Choroid plexus epithelial cell (primary cell): ENCODE measurements at regions not wholly inside any gene's neighbourhood (a gene's known extent, or its start where the extent isn't known, plus 50 kb on each side); places are given as distances from the start of the nearest gene placed in this dataset.
"Not testable (repeated sequence)": the region's sequence is repeated elsewhere in the genome, so short reads cannot be mapped to it uniquely, and the experiment has no call there.

Experiments used
- DNase-seq: peaks from one replicate; pipeline ENCODE4 v3.0.0-alpha.2; 2010; ENCODE audit warnings: low read depth
- H3K4me3 ChIP-seq: 2 replicates; pipeline ENCODE4 v1.5.1; 2011; ENCODE audit warnings: low read depth, mild to moderate bottlenecking, control low read depth, low read length, moderate library complexity
- TF ChIP-seq, protein P1 (sequence below): conservative IDR thresholded peaks from 2 replicates; pipeline ENCODE4 v1.5.1; 2011; ENCODE audit warnings: low read depth, mild to moderate bottlenecking, control low read depth, inconsistent platforms, low read length, moderate library complexity

DNA sequence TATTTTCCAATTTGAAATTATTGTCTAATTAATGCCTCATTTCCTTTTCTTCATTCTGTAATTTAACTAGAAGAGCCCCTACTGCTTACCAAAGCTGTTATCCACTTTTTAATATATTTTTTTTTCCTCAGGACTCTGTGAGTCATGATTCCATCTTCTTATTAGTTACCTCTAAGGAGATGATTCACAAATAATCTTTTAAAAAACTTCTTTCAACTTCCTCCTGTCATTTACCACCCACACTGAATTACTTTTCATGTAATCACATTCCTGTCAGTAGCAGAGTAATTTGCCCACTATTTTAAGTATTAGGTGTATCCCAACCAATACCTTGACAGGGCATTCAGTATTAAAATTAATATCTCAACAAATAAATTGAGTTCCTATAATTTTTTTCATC is 470.9 kb upstream of the ADGRL3 start:
- TF ChIP-seq, protein P1, sequence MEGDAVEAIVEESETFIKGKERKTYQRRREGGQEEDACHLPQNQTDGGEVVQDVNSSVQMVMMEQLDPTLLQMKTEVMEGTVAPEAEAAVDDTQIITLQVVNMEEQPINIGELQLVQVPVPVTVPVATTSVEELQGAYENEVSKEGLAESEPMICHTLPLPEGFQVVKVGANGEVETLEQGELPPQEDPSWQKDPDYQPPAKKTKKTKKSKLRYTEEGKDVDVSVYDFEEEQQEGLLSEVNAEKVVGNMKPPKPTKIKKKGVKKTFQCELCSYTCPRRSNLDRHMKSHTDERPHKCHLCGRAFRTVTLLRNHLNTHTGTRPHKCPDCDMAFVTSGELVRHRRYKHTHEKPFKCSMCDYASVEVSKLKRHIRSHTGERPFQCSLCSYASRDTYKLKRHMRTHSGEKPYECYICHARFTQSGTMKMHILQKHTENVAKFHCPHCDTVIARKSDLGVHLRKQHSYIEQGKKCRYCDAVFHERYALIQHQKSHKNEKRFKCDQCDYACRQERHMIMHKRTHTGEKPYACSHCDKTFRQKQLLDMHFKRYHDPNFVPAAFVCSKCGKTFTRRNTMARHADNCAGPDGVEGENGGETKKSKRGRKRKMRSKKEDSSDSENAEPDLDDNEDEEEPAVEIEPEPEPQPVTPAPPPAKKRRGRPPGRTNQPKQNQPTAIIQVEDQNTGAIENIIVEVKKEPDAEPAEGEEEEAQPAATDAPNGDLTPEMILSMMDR: no peak
- no peak overlapping the region for H3K4me3 ChIP-seq
- DNase-seq: peak; percentile 28

DNA sequence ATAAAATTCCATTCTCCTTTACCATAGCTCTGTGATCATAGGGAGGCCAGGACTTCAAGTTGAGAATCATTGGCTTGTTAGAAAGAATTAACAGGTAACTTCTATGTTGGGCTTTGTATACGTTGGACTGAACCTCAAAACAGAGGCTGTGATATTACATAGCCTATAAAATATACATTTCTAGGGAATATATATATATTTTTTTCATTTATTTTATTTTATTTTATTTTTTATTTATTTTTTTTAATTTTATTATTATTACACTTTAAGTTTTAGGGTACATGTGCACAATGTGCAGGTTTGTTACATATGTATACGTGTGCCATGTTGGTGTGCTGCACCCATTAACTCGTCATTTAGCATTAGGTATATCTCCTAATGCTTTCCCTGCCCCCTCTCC is 470.4 kb upstream of the ADGRL3 start:
- DNase-seq, H3K4me3 ChIP-seq: not testable (repeated sequence)

DNA sequence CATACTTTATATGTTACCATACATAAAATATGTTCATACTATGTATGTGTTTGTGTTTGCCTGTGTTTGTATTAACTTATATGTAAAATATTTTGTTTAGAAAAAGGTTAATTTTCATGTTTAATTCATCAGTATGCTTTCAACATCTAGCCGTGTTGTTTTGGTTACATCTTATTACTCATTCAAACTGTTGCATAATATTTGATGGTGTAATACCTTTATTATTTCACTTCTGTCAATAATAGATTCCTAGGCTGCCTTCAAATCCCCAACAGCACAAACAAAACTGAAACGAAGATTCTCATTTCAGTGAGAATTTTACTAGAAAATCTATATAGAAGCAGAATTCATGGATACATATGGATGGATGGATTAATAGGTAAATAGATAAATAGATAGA is 462.3 kb upstream of the ADGRL3 start:
- no peak overlapping the region for H3K4me3 ChIP-seq
- peak; percentile 75 for DNase-seq
- TF ChIP-seq, protein P1: no peak

DNA sequence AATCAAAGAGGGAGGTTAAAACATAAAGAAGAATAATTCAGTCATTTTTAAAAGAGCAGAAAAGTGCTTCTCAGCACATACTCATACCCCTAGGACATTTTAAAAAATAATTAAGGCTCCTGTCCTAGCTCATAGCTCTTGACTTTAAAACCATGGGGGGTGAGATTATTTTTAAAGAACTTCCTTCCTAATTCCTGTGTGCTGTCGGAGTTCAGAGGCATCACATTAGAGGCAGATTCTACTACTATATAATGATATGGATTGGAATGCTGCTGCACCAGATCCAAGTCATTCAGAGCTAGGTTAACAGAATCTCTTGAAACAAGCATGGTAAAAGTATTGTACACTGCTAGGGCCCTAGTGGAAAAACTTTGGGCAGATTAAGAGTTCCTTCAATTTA is 456.5 kb upstream of the ADGRL3 start:
- DNase-seq: peak; percentile 51
- H3K4me3 ChIP-seq: no peak overlapping the region
- TF ChIP-seq, protein P1: no peak

DNA sequence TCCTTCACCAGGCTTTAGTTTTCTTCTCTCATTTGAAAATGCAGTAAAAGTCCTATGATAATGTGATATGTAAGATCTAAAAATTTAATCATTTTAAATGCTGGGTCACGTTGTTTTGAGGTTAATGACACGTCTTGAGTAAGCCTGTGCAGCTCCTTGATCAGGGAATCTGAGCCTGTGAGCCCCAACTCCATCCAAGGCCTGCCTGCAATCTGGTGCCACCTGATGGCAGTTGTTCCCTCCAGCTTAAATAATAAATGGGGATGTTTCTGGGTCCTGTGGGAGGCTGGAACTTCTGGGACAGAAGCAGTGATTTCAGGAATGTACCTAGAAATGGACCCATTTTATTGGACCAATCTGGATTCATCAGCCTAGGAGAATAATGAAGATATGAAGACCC is 455.4 kb upstream of the ADGRL3 start:
- DNase-seq: peak; percentile 28
- no peak overlapping the region for H3K4me3 ChIP-seq
- TF ChIP-seq, protein P1: peak; percentile 37

DNA sequence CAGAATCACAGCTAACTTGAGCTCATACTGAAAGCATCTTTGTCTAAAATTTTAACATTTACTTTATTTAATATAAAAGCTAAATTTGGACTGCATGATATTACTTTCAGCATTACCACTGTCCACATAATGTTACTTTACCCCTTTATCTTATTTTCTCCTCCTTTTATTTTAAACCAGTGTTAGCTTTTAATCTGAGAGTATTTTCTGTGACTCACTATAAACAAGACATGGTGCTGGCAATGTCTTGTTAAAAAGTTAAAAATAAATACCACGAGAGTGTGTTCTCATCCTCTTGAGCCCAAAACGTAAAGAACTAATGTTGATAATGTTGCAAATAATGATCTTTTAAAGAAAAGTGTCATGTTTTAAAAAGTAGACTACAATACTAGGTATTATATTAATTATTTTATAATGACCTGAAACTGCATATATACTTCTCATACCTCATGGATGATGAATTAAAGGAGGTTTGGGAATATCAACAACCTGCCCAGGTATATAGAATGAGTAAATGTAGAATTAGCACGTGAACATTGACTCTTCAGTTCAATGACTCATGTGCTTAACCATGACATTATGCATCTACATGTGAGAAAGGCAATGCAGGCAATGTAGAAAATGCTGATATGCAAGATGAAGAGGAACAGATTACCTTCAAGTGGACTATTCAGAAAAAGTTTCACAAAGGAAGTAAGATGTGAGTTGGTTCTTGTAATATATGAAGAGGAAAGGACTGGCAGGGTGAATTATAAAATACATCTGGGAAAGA is 454.1 kb upstream of the ADGRL3 start:
- H3K4me3 ChIP-seq: no peak overlapping the region
- no peak for DNase-seq
- TF ChIP-seq, protein P1: no peak

DNA sequence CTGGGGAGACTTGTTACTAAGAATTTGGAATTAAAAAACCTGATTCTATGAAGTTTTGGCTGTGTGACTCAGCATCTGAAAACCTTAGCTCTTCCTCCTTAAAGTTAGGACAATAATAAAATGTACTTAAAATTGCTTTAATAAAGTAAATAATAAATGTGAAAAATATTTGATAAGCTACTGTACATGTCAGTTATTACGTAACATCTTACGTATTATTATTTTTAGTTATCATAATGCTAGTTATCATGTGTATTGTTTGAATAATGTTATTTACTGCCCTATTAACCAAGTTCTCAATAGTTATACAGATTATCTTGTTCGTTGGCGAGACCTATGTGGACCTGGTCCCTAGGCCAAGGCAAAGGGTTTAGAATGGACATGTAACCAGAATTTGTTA is 449.2 kb upstream of the ADGRL3 start:
- H3K4me3 ChIP-seq: no peak overlapping the region
- DNase-seq: no peak
- TF ChIP-seq, protein P1: no peak
